PC-3 (cell line): ENCODE measurements at regions not wholly inside any gene's neighbourhood (a gene's known extent, or its start where the extent isn't known, plus 50 kb on each side); places are given as distances from the start of the nearest gene placed in this dataset.

Experiments used
- ATAC-seq: fragments of 200-7000 bp; cut with Tn5 transposase; 2 replicates; pipeline ENCODE4 v1.9.1; 2020; ENCODE audit warnings: mild to moderate bottlenecking, moderate library complexity
- BruUV-seq: library from RNA; stranded (reverse); fragments of 400-500 nt; replicated peaks from 2 replicates; lab custom pipeline; 2021; lab: Mats Ljungman, UMichigan
- CTCF ChIA-PET: fragments of 300-600 bp; sonication (Branson Sonifier 250); formaldehyde crosslinking; loops from one replicate; lab custom pipeline; 2022; ENCODE audit warnings: antibody characterized with exemption; lab: Charles Lee
- POLR2A ChIA-PET: fragments of 300-600 bp; sonication (Branson Sonifier 250); formaldehyde crosslinking; loops from one replicate; lab custom pipeline; 2022; ENCODE audit warnings: antibody characterized with exemption; ENCODE audit not compliant: unreplicated experiment; lab: Charles Lee
- DNase-seq: peaks from one replicate; pipeline ENCODE4 v3.0.0-alpha.2; 2015
- H2AFZ ChIP-seq: fragments of 300-600 bp; sonication (generic); 2 replicates; pipeline ENCODE4 v1.6.0; 2016; ENCODE audit warnings: antibody characterized with exemption, low read length
- H3F3A ChIP-seq: fragments of 300-600 bp; sonication (generic); one replicate; pipeline ENCODE4 v1.6.0; 2017; ENCODE audit warnings: antibody characterized with exemption, low read length, control low read depth, mild to moderate bottlenecking; ENCODE audit not compliant: unreplicated experiment
- H3K27ac ChIP-seq: fragments of 300-600 bp; sonication (generic); 2 replicates; pipeline ENCODE4 v1.5.1; 2016; ENCODE audit warnings: mild to moderate bottlenecking, low read length
- H3K27me3 ChIP-seq: fragments of 300-600 bp; sonication (generic); 2 replicates; pipeline ENCODE4 v1.6.1; 2016; ENCODE audit warnings: low read length, mixed read lengths
- H3K36me3 ChIP-seq: fragments of 300-600 bp; sonication (generic); 2 replicates; pipeline ENCODE4 v1.6.1; 2016; ENCODE audit warnings: low read depth, mixed run types, low read length, mixed read lengths
- H3K4me1 ChIP-seq: fragments of 300-600 bp; sonication (generic); 2 replicates; pipeline ENCODE4 v1.5.1; 2016; ENCODE audit warnings: low read length; ENCODE audit not compliant: insufficient read depth
- H3K4me2 ChIP-seq: fragments of 300-600 bp; sonication (generic); 2 replicates; pipeline ENCODE4 v1.6.0; 2016; ENCODE audit warnings: low read length
- H3K4me3 ChIP-seq: fragments of 300-600 bp; sonication (generic); 2 replicates; pipeline ENCODE4 v1.5.1; 2016; ENCODE audit warnings: mild to moderate bottlenecking, low read length, mixed read lengths
- H3K79me2 ChIP-seq: fragments of 300-600 bp; sonication (generic); 2 replicates; pipeline ENCODE4 v1.6.1; 2017; ENCODE audit warnings: low read length, mixed read lengths
- H3K9ac ChIP-seq: fragments of 300-600 bp; sonication (generic); 2 replicates; pipeline ENCODE4 v1.6.0; 2016; ENCODE audit warnings: mild to moderate bottlenecking, low read length
- H3K9me2 ChIP-seq: fragments of 300-600 bp; sonication (generic); replicated peaks from 2 replicates; pipeline ENCODE4 v1.6.1; 2016; ENCODE audit warnings: mixed run types, low read length, mixed read lengths
- H3K9me3 ChIP-seq: fragments of 300-600 bp; sonication (generic); 2 replicates; pipeline ENCODE4 v1.6.1; 2016; ENCODE audit warnings: low read length, mixed read lengths
- H4K20me1 ChIP-seq: fragments of 300-600 bp; sonication (generic); 2 replicates; pipeline ENCODE4 v1.6.1; 2016; ENCODE audit warnings: low read length, mixed read lengths
- EZH2 ChIP-seq: fragments of 300-600 bp; sonication (generic); IDR thresholded peaks from one replicate; pipeline ENCODE4 v1.6.1; 2017; ENCODE audit warnings: antibody characterized with exemption, mild to moderate bottlenecking, low read length; ENCODE audit not compliant: unreplicated experiment
- EZH2phosphoT487 ChIP-seq: fragments of 300-600 bp; sonication (generic); IDR thresholded peaks from 2 replicates; pipeline ENCODE4 v1.6.1; 2018; ENCODE audit warnings: mild to moderate bottlenecking, antibody characterized with exemption, low read length, borderline replicate concordance
- intact Hi-C: fragments of 100-400 bp; cut with micrococcal nuclease; formaldehyde crosslinking; loops from 2 replicates; pipeline ENCODE4 v1.9.0; 2023
- TF ChIP-seq, protein P1 (sequence below): fragments of 300-600 bp; sonication (generic); conservative IDR thresholded peaks from 2 replicates; pipeline ENCODE4 v1.5.1; 2017; ENCODE audit warnings: antibody characterized with exemption, low read depth, mild to moderate bottlenecking, low read length

DNA sequence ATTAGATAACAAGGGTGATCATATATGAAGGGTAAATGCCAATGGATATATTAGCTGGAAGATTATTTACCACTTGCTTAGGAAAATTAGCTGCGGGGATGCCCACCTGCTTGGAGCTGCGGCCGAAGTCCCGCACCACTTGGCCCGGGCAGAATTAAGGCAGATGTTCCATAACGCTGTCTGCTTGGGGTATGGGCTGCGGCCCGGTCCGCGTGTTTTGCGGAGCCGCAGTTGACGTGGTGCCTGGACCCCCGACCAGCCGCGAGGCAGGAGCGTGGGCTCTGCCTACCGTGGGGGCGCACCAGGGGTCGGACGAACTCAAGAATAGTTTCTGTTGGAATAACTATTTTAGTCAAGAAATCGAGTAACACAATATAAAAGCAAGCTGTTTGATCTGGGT is 235.2 kb downstream of the CPXCR1 start:
- Histone ChIP-seq H3K4me1 (no peaks in the 10 kb centered on the region), H3K27me3 (no peaks in the 10 kb centered on the region), H3F3A (no peaks in the 10 kb centered on the region), H3K9ac (no peak overlapping the region), H2AFZ (no peak overlapping the region), H3K27ac (no peak overlapping the region), H3K79me2 (no peaks in the 10 kb centered on the region), H3K4me3 (no peak overlapping the region), H4K20me1 (no peaks in the 10 kb centered on the region), H3K9me3 (no peaks in the 10 kb centered on the region), H3K4me2 (no peak overlapping the region), H3K9me2 (no peaks in the 10 kb centered on the region), H3K36me3 (no peaks in the 10 kb centered on the region)
- POLR2A ChIA-PET = no interaction called here
- TF ChIP-seq EZH2 (no peak), EZH2phosphoT487 (no peak)
- TF ChIP-seq, protein P1, sequence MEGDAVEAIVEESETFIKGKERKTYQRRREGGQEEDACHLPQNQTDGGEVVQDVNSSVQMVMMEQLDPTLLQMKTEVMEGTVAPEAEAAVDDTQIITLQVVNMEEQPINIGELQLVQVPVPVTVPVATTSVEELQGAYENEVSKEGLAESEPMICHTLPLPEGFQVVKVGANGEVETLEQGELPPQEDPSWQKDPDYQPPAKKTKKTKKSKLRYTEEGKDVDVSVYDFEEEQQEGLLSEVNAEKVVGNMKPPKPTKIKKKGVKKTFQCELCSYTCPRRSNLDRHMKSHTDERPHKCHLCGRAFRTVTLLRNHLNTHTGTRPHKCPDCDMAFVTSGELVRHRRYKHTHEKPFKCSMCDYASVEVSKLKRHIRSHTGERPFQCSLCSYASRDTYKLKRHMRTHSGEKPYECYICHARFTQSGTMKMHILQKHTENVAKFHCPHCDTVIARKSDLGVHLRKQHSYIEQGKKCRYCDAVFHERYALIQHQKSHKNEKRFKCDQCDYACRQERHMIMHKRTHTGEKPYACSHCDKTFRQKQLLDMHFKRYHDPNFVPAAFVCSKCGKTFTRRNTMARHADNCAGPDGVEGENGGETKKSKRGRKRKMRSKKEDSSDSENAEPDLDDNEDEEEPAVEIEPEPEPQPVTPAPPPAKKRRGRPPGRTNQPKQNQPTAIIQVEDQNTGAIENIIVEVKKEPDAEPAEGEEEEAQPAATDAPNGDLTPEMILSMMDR = no peak
- CTCF ChIA-PET = no interaction called here
- intact Hi-C loops = no loop called here
- BruUV-seq = no TSS peak
- DNase-seq (no peak), ATAC-seq (no peak)

DNA sequence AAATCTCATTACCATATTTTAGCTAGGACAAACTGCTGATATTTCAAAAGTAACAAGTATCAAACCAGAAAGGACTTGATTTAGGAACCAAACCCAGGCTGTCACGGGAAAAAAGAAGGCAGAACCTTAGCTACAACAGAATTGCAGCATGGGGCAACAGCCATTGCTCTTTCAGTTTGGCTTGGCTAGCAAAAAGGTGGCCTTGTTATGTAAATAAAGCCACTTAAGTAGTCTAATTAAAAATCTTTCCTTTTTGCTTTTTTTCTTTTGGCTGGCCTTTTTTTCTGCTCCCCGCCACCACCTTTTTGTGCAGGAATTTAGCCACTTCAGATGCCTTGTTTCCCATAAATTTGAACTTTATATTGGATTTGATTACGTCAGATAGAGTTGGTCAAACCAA is 235.9 kb downstream of the CPXCR1 start:
- TF ChIP-seq, protein P1 = no peak
- TF ChIP-seq EZH2phosphoT487 (no peak), EZH2 (no peak)
- Histone ChIP-seq H3K36me3 (no peaks in the 10 kb centered on the region), H3K79me2 (no peaks in the 10 kb centered on the region), H3K4me3 (no peak overlapping the region), H2AFZ (no peak overlapping the region), H4K20me1 (no peaks in the 10 kb centered on the region), H3K4me2 (no peak overlapping the region), H3F3A (no peaks in the 10 kb centered on the region), H3K27ac (no peak overlapping the region), H3K9me3 (no peaks in the 10 kb centered on the region), H3K4me1 (no peaks in the 10 kb centered on the region), H3K9me2 (no peaks in the 10 kb centered on the region), H3K27me3 (no peaks in the 10 kb centered on the region), H3K9ac (no peak overlapping the region)
- BruUV-seq = no TSS peak
- intact Hi-C loops = no loop called here
- DNase-seq (no peak), ATAC-seq (no peak)
- ChIA-PET CTCF (no interaction called here), POLR2A (no interaction called here)

DNA sequence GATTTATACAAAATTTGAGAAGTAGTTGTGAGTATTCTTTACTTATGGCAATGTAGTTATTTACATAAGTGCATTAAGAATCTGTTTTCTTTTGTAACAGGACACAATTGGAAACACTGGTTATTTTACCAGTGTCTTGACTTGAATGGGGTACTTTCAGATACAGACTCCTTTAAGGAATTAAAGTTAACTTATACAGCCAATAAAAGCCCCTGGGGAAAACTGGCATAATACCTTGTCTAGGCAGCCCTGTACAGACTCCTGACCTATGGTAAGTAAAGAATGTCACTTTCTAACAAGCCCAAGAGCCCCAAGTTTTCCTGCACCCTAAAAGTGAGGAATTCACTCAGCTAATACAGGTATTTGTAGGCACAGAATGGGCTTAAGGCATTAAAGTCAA is 241.8 kb downstream of the CPXCR1 start:
- Histone ChIP-seq H3K4me3 (no peak overlapping the region), H3K4me1 (no peaks in the 10 kb centered on the region), H3K36me3 (no peaks in the 10 kb centered on the region), H3K4me2 (no peak overlapping the region), H4K20me1 (no peaks in the 10 kb centered on the region), H3K27me3 (no peaks in the 10 kb centered on the region), H3K9me2 (no peaks in the 10 kb centered on the region), H3K9ac (no peak overlapping the region), H3K27ac (no peak overlapping the region), H3K9me3 (no peaks in the 10 kb centered on the region), H3K79me2 (no peaks in the 10 kb centered on the region), H2AFZ (no peak overlapping the region), H3F3A (no peaks in the 10 kb centered on the region)
- POLR2A ChIA-PET = no interaction called here
- ATAC-seq (no peak), DNase-seq (no peak)
- no TSS peak for BruUV-seq
- CTCF ChIA-PET = no interaction called here
- TF ChIP-seq, protein P1 = no peak
- no peak for TF ChIP-seq EZH2phosphoT487
- no peak for TF ChIP-seq EZH2
- intact Hi-C loops = no loop called here
